NCI-H510A treated with DMSO at 0.1 percent for 48 hours (cell line): ENCODE measurements at regions not wholly inside any gene's neighbourhood (a gene's known extent, or its start where the extent isn't known, plus 50 kb on each side); places are given as distances from the start of the nearest gene placed in this dataset.
A peak's percentile ranks its signal among the peaks of the same experiment; 100 is the strongest.
"Not testable (repeated sequence)": the region's sequence is repeated elsewhere in the genome, so short reads cannot be mapped to it uniquely, and the experiment has no call there.

ENCODE experiments used
- DNase-seq: peaks from one replicate; lab custom pipeline; 2025; lab: John Stamatoyannopoulos, UW

DNA sequence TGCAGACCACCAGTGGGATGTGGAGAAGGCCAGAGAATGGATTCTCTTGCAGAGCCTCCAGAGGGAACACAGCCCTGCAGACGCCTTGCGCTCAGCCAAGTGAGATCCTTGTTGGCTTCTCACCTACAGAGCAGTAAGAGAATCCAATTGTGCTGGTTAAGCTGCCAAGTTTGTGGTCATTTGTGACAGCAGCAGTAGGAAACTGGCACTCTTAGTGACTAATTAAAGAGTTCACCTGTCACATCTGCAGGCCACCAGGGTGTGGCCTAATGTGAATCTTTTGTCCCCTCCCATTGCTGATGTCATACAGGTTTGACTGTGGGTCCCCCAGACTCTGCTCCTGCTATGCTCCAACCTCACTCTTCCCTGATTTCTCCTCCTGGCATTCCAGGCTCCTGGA is 235.9 kb downstream of the TFCP2L1 start:
- DNase-seq = peak; percentile 74

DNA sequence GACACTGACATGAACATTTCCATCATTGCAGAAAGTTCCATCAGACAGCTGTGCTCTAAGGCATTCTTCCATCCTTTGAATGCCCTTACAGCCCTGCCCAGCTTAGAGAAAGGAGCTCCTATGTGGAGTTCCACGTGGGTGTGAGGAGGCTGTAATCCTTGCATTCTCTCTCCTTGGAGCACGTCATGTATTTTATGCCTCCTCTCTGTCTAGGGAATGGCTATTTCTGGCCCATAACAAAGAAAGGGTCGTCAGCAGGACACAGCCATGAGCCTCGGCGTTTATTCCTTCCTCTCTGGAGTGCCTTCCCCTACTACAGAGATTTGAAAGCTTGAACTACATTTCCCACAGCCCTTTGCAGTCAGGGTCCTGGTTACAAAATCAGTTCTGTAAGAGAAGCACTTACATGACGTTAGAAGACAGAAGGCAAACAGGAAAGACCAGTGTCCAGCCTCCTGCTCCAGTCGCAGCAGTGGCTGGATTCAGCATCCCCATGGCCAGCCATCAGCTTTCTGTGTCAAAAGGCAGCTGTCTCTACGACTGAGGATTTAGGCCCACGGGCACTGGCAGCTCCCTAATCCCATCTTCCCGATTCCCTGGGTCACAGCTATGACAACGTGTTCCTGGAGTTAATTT is 234.9 kb downstream of the TFCP2L1 start:
- DNase-seq = peak; percentile 29

DNA sequence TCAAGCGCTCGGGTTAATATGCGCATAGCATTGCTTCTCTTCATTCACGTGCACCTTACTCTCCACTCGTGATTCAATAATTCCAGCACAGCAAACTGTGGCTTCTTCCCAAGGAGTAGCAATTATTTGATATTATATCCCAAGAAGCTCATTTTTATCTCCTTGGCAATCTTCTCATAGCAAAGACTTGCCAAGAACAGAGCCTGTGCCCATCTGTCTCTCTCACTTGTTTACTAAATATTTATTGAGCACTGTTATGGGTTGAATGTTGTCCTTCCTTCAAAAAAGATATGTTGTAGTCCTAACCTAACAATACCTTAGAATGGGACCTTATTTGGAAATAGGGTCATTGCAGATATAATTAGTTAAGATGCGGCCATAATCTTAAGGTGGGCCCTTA is 233.7 kb downstream of the TFCP2L1 start:
- no peak for DNase-seq

DNA sequence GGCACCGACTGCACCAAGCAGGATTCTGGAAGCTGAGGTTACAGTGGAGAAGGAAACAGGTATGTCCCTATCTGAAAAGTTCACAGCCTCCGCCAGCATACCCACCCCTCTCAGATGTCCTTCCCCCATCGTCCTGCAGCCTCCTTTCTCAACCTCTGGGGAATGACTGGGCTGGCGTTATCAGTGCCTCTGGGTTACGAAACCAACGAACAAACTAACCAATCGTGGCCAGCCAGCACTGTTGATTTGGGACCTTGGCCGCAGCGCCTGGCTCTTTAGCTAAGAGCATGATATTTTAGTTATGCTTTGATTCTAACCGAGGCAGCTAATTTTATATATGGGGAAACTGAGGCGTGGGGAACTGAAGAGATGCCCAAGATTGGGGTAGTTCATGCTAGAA is 233.0 kb downstream of the TFCP2L1 start:
- no peak for DNase-seq

DNA sequence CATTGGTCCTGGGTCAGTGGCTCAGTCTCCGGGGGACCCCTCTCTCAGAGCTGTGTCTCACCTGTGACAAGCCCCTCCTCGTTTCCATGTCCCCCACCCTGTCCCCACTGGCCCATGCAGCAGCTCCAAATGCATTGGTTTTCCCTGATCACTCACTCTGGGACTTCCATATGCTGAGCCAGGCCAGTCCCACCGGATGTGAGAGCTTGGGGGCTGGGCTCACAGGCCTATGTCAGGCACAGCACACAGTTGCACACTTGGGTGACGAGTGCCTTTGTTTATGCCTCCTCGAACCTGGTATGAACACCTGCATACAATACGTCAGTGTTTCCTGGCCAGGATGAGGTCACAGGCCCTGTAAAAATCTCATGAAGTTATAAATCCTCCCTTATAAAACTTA is 232.5 kb downstream of the TFCP2L1 start:
- DNase-seq = peak; percentile 96

DNA sequence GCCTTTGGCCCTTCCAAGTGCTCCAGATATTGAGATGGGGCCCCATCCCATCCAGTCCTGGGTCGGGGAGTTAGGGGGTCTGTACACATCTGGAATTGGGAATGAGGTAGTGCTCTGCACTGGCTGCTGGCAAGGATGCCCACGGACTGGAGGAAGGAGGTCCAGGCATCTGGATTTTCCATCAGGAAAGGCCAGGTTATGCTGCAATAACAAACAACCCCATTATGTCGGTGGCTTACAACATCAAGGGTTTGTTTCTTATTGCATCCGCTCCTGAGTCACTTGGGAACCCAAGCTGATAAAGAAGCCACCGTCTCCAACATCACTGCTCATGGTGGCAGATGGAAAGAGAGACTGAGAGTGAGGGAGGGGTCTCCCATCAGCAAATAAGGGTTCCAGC is 229.9 kb downstream of the TFCP2L1 start:
- no peak for DNase-seq

DNA sequence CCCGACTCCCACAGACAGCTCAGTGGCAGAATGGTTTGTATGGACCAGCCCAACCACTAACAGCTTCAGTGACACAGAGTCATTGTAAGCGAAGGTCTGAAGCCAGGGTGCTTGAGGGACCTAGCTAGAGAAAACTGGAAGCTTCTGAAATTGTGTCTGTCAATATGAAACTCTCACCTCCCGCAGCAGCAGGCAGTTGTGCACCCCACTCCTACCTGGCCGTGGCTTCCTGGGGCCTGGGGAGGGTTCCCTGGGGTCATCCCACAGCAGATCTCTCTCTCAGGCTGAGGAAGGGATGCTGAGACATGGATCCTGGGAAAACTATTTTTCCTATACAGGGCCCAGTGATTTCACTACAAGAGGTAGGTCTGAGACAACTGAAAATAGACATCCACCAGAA is 229.5 kb downstream of the TFCP2L1 start:
- no peak for DNase-seq

- peak; percentile 49 for DNase-seq
Observed at GRCh38 chr2:121058852-121059558, 226.0 kb downstream of the TFCP2L1 start.

GRCh38 chr2:121059651-121060649 is 225.1 kb downstream of the TFCP2L1 start:
- DNase-seq = no peak

DNA sequence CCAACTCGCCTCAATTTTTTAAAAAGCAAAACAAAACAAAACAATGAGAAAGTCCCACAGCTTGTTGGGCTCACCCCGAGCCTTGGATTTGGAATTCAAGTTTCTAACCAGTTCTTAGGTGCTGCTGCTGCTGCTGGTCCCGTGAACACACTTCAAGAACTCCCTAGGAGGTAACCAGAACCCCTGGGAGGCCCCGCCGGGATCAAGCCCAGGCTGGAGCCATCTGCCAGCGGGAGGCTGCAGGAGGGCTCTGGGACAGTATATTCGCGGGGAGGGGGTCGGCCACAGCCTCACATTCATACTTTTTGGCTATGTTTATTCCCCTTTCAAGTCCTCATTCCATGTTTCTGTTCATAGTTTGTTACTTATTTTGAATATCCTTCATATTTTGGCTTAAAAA is 223.4 kb downstream of the TFCP2L1 start:
- peak; percentile 17 for DNase-seq

- no peak for DNase-seq
Observed at GRCh38 chr2:121063471-121063870, 221.5 kb downstream of the TFCP2L1 start.

DNA sequence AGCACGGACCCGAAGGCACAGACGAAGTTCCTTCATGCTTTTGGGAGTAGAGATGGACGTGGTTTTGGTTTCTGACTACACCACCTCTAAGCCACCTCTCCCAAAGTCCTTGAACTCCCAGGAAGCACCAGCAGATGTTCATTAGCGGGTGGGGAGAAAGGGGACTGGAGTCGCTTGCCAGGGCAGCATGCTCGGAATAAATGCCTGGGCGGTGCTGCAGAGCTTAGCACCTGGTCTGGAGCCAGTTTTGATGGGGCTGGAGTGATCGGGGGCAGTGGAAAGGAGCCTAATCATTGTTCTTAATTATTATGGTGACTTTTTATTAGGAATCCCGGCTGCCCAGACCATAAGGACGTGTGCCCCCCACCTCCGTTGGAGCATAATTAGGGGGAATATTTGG is 220.8 kb downstream of the TFCP2L1 start:
- peak; percentile 90 for DNase-seq

DNA sequence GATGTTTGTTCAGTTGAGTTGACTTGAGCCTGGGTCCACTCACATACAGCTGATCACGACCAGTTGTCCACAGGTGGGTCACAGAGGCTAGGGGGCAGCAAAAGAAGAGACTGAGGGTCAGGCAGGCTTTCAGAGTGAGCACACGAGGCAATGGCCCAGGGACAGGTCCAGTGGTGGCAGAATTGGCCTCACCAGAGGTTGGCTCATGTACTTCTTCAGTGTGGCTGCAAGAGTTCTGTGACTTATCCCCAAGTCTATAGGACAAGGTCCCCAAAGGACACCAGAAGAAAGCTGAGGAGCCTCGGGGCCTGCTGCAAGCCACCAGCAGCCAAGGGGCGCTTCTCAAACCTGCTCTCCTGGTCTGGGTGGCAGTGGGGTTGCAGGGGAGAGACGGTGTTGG is 219.8 kb downstream of the TFCP2L1 start:
- DNase-seq = no peak

DNA sequence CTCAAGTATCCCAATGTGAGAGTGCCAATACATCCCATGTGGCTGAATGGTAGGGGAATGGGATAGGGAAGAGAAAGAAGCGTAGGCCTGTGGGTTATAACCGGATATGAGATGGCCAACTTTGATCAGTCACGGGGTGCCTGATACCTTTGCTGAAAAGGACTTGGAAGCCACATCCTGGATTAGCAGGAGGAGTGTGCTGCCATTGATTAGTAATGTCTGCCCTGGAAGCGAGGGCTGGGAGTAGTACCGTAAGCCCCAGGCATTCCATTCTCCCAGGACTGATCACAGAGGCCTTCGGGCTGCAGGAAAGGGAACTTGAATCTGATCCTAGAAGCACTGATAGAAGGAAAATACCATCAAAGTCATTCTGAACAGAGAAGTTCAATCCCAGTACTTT is 218.5 kb downstream of the TFCP2L1 start:
- DNase-seq = no peak

GRCh38 chr2:121068851-121069250 is 216.2 kb downstream of the TFCP2L1 start:
- no peak for DNase-seq

GRCh38 chr2:121069434-121069969 is 215.5 kb downstream of the TFCP2L1 start:
- DNase-seq = no peak

- DNase-seq = not testable (repeated sequence)
Observed at GRCh38 chr2:121070061-121070460, 214.9 kb downstream of the TFCP2L1 start.

DNA sequence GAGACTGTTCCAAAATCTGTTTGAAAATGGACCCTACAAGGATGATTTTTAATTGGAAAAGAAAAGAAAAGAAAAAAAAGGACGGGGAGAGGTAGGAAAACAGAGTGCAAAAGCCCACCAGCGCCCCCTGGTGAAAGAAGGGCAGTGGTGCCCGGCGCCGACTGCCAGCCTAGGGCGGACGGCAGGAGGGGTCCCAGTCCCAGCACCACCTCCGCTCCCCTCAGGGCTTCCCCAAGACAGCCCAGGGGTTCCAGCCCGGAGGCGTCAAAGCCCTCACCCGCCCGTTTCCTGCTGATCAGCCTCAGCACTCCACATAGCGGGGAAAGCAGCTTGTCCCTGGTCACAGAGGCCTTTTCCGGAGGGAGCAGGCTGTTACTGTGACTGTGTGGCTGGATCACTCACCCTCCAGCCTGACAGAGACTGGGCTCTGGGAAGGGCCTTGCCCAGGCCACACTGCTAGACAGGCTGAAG is 213.9 kb downstream of the TFCP2L1 start:
- peak; percentile 81 for DNase-seq

- DNase-seq = no peak
Observed at GRCh38 chr2:121072784-121073183, 212.2 kb downstream of the TFCP2L1 start.

GRCh38 chr2:121073320-121074210 is 211.4 kb downstream of the TFCP2L1 start:
- no peak for DNase-seq

DNA sequence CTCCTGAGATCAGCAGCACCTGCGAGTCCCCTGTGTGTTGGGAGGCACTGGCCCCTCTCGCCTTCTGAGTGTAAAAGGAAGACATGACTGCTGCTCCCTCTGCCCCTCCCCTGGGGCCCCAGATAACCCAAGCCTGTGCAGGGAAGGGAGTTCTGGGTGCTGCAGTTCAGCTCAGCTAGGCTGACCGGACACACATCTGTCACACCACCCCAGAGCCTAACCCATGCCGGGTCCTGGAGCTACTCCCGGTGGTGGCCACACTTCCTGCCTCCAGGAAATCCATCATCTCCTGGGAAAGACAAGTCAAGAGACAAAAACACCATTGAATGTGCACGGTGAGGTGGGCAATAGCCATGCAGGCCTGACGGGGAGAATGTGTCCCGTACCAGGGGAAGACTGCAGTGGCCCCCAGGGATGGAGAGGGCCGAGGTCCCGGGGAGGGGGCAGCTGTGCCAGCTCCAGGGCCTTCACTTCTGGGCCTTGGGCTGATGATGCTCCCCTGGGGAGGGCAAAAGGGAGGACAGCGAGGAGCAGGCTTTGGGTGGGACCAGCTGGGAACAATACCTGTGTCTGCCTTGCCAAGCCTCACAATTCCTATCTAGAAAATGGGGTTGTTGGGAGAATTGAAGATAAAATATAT is 210.6 kb downstream of the TFCP2L1 start:
- DNase-seq = no peak
